A549 (cell line): ENCODE measurements at regions not wholly inside any gene's neighbourhood (a gene's known extent, or its start where the extent isn't known, plus 50 kb on each side); places are given as distances from the start of the nearest gene placed in this dataset.
A peak's percentile ranks its signal among the peaks of the same experiment; 100 is the strongest.

Experiments
- ATAC-seq, 2 experiments: fragments of 200-7000 bp in 1 of 2; fragments of >200 bp in 1 of 2; cut with Nextera tagmentation in 1 of 2; cut with Tn5 transposase in 1 of 2; 3 replicates each; pipeline versions ENCODE4 v1.8.0 to v1.9.1; 2018 to 2020; ENCODE audit warnings: mild to moderate bottlenecking in 1 of 2, moderate library complexity in 1 of 2
- CTCF ChIA-PET: fragments of 300-600 bp; sonication (Branson Sonifier 250); formaldehyde crosslinking; extraction: SDS; loops from one replicate; lab custom pipeline; 2021; ENCODE audit warnings: antibody characterized with exemption, inconsistent platforms; lab: Yijun Ruan, JAX
- POLR2A ChIA-PET: fragments of 350-600 bp; formaldehyde crosslinking; extraction: SDS; loops from one replicate; lab custom pipeline; 2021; ENCODE audit warnings: antibody characterized with exemption, inconsistent platforms; lab: Yijun Ruan, JAX
- DNase-seq, 2 experiments: peaks; one replicate each; pipeline versions ENCODE4 v3.0.0 to v3.0.0-alpha.2; 2011 to 2016; ENCODE audit warnings: low read depth in 1 of 2, low spot score in 1 of 2
- FAIRE-seq: peaks from 2 replicates; lab custom pipeline; 2011; peaks lifted over from hg19 to GRCh38; lab: Jason Lieb, UNC
- H3K27ac ChIP-seq, 2 experiments: fragments of >200 bp; sonication (Bioruptor Twin); formaldehyde crosslinking; 3 replicates each; pipeline ENCODE4 v1.5.1; 2016 to 2017
- H3K4me1 ChIP-seq: fragments of >200 bp; sonication (Bioruptor Twin); formaldehyde crosslinking; 3 replicates; pipeline ENCODE4 v1.6.1; 2016
- H3K4me2 ChIP-seq: fragments of >200 bp; sonication (Bioruptor Twin); formaldehyde crosslinking; 3 replicates; pipeline ENCODE4 v1.6.1; 2016
- H3K4me3 ChIP-seq: fragments of >200 bp; sonication (Bioruptor Twin); formaldehyde crosslinking; 3 replicates; pipeline ENCODE4 v1.5.1; 2016
- H3K9me3 ChIP-seq: fragments of >200 bp; sonication (Bioruptor Twin); formaldehyde crosslinking; 3 replicates; pipeline ENCODE4 v1.6.1; 2016
- BHLHE40 ChIP-seq: IDR thresholded peaks from 2 replicates; pipeline ENCODE4 v1.6.1; 2012; ENCODE audit warnings: low read depth, low read length, inconsistent platforms
- EHF ChIP-seq: fragments of 250-450 bp; sonication (Bioruptor Pico); IDR thresholded peaks from 2 replicates; pipeline ENCODE4 v1.5.0; 2020; ENCODE audit warnings: mild to moderate bottlenecking
- ESRRA ChIP-seq: fragments of 150-350 bp; IDR thresholded peaks from 2 replicates; pipeline ENCODE4 v1.6.1; 2014; ENCODE audit warnings: mild to moderate bottlenecking, low read length, borderline replicate concordance
- FOSB ChIP-seq: fragments of 250-450 bp; sonication (Bioruptor Pico); IDR thresholded peaks from 2 replicates; pipeline ENCODE4 v1.5.0; 2020; ENCODE audit warnings: mild to moderate bottlenecking, moderate library complexity
- HDAC2 ChIP-seq: fragments of 200-600 bp; sonication (generic); IDR thresholded peaks from 2 replicates; pipeline ENCODE4 v1.6.1; 2016
- JUN ChIP-seq, 2 experiments: fragments of >200 bp; sonication (Bioruptor Twin); formaldehyde crosslinking; IDR thresholded peaks; 2 replicates in 1 of 2; 3 replicates in 1 of 2; pipeline ENCODE4 v1.6.1; 2016 to 2017
- KDM5A ChIP-seq: fragments of 200-600 bp; sonication (generic); IDR thresholded peaks from 2 replicates; pipeline ENCODE4 v1.6.1; 2016; ENCODE audit warnings: antibody characterized with exemption, mild to moderate bottlenecking
- MAFK ChIP-seq: fragments of 450-650 bp; IDR thresholded peaks from 2 replicates; pipeline ENCODE4 v1.6.1; 2014; ENCODE audit not compliant: partially characterized antibody
- MAZ ChIP-seq: fragments of 150-350 bp; IDR thresholded peaks from 2 replicates; pipeline ENCODE4 v1.6.1; 2014; ENCODE audit warnings: antibody characterized with exemption, low read depth, low read length, borderline replicate concordance
- NFE2L2 ChIP-seq: fragments of 150-350 bp; conservative IDR thresholded peaks from 2 replicates; pipeline ENCODE4 v1.6.1; 2014; ENCODE audit warnings: low read length
- POLR2A ChIP-seq: IDR thresholded peaks from 2 replicates; pipeline ENCODE4 v1.6.1; 2012; ENCODE audit warnings: mild to moderate bottlenecking, low read length
- RAD21 ChIP-seq, 2 experiments: fragments of >200 bp in 1 of 2; sonication (Bioruptor Twin) in 1 of 2; formaldehyde crosslinking in 1 of 2; IDR thresholded peaks in 1 of 2; conservative IDR thresholded peaks in 1 of 2; 2 replicates in 1 of 2; 3 replicates in 1 of 2; pipeline ENCODE4 v1.6.1; 2012 to 2018; ENCODE audit warnings: inconsistent platforms in 1 of 2
- SREBF2 ChIP-seq: fragments of 450-650 bp; IDR thresholded peaks from 2 replicates; pipeline ENCODE4 v1.6.1; 2014; ENCODE audit warnings: mild to moderate bottlenecking, moderate library complexity
- ZFP36 ChIP-seq: fragments of 450-650 bp; IDR thresholded peaks from 2 replicates; pipeline ENCODE4 v1.6.1; 2014; ENCODE audit warnings: borderline replicate concordance; ENCODE audit not compliant: partially characterized antibody
- WGBS: methylation state at CpG from one replicate; pipeline ENCODE4 v1.1.6; 2017; ENCODE audit errors: missing lambda C conversion rate; 5-methylcytosine and 5-hydroxymethylcytosine counted together
- TF ChIP-seq, protein P1 (sequence below): IDR thresholded peaks from 2 replicates; pipeline ENCODE4 v1.6.1; 2012
- TF ChIP-seq, protein P2 (sequence below): IDR thresholded peaks from 2 replicates; pipeline ENCODE4 v1.6.1; 2012
- TF ChIP-seq, protein P3 (sequence below): fragments of >200 bp; sonication (Bioruptor Twin); formaldehyde crosslinking; IDR thresholded peaks from 3 replicates; pipeline ENCODE4 v1.5.1; 2016
- TF ChIP-seq, protein P4 (sequence below): fragments of >200 bp; sonication (Bioruptor Twin); formaldehyde crosslinking; IDR thresholded peaks from 2 replicates; pipeline ENCODE4 v1.6.1; 2016
- TF ChIP-seq, protein P5 (sequence below): fragments of 150-350 bp; IDR thresholded peaks from 2 replicates; pipeline ENCODE4 v1.6.1; 2014; ENCODE audit warnings: low read depth, mild to moderate bottlenecking, low read length
- TF ChIP-seq, protein P6 (sequence below): fragments of 250-450 bp; sonication (Bioruptor Pico); IDR thresholded peaks from 2 replicates; pipeline ENCODE4 v1.5.0; 2020; ENCODE audit warnings: low read depth, mild to moderate bottlenecking, moderate library complexity

DNA sequence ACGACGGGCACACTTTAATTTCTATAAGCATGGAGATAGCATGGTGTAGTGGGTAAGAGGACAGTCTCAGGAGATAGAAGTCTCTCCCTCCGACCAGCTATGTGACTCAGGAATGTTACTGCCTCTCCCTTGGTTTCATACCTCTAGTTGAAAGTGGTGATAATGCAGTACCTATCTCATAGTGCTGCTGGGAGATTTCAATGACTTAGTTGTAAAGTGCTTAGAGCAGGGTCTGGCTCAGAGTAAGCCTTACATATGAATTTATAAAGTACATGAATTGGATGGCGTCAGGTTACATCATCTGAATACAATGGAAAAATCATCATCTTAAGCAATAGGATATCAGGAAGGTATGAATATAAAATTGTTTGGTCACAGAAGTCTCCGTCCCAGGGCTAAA is 952.8 kb upstream of the EDIL3 start:
- ATAC-seq (no peak), DNase-seq (no peak), FAIRE-seq (no peak)
- no peaks in the 10 kb centered on the region for H3K4me1 ChIP-seq
- no peak overlapping the region for H3K27ac ChIP-seq
- no peak overlapping the region for H3K4me2 ChIP-seq
- H3K9me3 ChIP-seq, result no peaks in the 10 kb centered on the region
- WGBS, result 8% methylated on average over 5 of the region's 5 CpGs
- POLR2A ChIA-PET, result no interaction called here
- CTCF ChIA-PET, result interaction anchor here (1.3 kb wide), 1 partner anchor 9 kb away, joined by 3 read pairs; no protein-coding TSS in a partner anchor
- H3K4me3 ChIP-seq, result no peak overlapping the region
- TF ChIP-seq KDM5A, result no peak
- no peak for TF ChIP-seq BHLHE40
- TF ChIP-seq, protein P1, sequence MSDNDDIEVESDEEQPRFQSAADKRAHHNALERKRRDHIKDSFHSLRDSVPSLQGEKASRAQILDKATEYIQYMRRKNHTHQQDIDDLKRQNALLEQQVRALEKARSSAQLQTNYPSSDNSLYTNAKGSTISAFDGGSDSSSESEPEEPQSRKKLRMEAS, result no peak
- TF ChIP-seq ZFP36, result no peak
- TF ChIP-seq, protein P2, sequence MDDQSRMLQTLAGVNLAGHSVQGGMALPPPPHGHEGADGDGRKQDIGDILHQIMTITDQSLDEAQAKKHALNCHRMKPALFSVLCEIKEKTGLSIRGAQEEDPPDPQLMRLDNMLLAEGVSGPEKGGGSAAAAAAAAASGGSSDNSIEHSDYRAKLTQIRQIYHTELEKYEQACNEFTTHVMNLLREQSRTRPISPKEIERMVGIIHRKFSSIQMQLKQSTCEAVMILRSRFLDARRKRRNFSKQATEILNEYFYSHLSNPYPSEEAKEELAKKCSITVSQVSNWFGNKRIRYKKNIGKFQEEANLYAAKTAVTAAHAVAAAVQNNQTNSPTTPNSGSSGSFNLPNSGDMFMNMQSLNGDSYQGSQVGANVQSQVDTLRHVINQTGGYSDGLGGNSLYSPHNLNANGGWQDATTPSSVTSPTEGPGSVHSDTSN, result no peak
- TF ChIP-seq, protein P3, sequence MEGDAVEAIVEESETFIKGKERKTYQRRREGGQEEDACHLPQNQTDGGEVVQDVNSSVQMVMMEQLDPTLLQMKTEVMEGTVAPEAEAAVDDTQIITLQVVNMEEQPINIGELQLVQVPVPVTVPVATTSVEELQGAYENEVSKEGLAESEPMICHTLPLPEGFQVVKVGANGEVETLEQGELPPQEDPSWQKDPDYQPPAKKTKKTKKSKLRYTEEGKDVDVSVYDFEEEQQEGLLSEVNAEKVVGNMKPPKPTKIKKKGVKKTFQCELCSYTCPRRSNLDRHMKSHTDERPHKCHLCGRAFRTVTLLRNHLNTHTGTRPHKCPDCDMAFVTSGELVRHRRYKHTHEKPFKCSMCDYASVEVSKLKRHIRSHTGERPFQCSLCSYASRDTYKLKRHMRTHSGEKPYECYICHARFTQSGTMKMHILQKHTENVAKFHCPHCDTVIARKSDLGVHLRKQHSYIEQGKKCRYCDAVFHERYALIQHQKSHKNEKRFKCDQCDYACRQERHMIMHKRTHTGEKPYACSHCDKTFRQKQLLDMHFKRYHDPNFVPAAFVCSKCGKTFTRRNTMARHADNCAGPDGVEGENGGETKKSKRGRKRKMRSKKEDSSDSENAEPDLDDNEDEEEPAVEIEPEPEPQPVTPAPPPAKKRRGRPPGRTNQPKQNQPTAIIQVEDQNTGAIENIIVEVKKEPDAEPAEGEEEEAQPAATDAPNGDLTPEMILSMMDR, result no peak
- TF ChIP-seq SREBF2, result no peak
- TF ChIP-seq, protein P4, sequence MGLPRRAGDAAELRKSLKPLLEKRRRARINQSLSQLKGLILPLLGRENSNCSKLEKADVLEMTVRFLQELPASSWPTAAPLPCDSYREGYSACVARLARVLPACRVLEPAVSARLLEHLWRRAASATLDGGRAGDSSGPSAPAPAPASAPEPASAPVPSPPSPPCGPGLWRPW, result no peak

DNA sequence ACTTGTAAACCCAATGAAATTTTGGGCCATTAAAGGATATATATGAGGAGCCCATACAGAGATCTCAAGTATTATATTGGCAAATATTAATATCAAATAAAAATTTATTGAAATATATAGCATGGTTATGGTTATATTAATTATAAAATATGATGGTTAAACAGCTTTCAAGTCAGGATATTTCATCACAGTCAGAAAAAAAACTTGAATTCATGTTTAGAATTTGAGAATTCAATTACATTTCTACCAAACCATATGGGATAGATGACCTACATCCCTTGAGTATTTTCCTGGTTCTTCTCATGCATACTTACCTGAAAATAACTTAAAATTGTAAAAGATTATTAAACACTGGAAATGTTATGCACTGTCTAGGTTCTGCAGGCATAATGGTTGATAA is 956.1 kb upstream of the EDIL3 start:
- POLR2A ChIA-PET, result no interaction called here
- TF ChIP-seq POLR2A, result no peak
- TF ChIP-seq, protein P5, sequence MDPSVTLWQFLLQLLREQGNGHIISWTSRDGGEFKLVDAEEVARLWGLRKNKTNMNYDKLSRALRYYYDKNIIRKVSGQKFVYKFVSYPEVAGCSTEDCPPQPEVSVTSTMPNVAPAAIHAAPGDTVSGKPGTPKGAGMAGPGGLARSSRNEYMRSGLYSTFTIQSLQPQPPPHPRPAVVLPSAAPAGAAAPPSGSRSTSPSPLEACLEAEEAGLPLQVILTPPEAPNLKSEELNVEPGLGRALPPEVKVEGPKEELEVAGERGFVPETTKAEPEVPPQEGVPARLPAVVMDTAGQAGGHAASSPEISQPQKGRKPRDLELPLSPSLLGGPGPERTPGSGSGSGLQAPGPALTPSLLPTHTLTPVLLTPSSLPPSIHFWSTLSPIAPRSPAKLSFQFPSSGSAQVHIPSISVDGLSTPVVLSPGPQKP, result no peak
- TF ChIP-seq ESRRA, result no peak
- no peak for TF ChIP-seq ZFP36
- TF ChIP-seq EHF (CRISPR knock-in tag), result no peak
- TF ChIP-seq MAFK, result peak; percentile 86
- no peaks in the 10 kb centered on the region for H3K4me1 ChIP-seq
- no peak for DNase-seq
- no peak for FAIRE-seq
- CTCF ChIA-PET, result no interaction called here
- H3K4me3 ChIP-seq, result no peak overlapping the region
- ATAC-seq, result no peak
- H3K27ac ChIP-seq, result no peak overlapping the region
- no peaks in the 10 kb centered on the region for H3K9me3 ChIP-seq
- H3K4me2 ChIP-seq, result no peak overlapping the region

DNA sequence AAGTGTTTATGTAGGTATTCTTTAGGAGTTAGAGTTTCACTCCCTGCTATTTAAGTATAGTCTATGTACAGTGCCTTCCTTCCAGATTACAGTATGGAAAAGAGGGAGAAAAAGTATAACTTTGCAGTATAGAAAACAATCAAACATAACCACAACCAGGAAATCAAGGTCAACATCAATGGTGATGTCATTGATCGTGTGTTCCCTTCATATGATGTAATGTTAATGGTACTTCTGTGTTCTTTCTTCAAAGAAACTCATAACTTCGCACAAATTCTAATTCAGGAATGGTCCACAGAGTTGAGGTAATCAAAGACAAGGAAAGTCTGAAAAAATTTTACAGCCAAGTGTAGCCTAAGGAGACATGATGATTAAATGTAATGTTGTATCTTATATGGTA is 961.1 kb upstream of the EDIL3 start:
- H3K9me3 ChIP-seq, result no peaks in the 10 kb centered on the region
- no peak overlapping the region for H3K27ac ChIP-seq
- CTCF ChIA-PET, result interaction anchor here (1.4 kb wide), 1 partner anchor 9 kb away, joined by 3 read pairs; no protein-coding TSS in a partner anchor
- no peak for ATAC-seq
- H3K4me2 ChIP-seq, result no peak overlapping the region
- DNase-seq, result no peak
- 15% methylated on average over 2 of the region's 2 CpGs for WGBS
- TF ChIP-seq, protein P6, sequence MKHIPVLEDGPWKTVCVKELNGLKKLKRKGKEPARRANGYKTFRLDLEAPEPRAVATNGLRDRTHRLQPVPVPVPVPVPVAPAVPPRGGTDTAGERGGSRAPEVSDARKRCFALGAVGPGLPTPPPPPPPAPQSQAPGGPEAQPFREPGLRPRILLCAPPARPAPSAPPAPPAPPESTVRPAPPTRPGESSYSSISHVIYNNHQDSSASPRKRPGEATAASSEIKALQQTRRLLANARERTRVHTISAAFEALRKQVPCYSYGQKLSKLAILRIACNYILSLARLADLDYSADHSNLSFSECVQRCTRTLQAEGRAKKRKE (CRISPR knock-in tag), result no peak
- TF ChIP-seq, all 56 proteins: peak for 0
- POLR2A ChIA-PET, result no interaction called here
- no peak for FAIRE-seq
- Histone ChIP-seq H3K4me1 (no peaks in the 10 kb centered on the region), H3K4me3 (no peak overlapping the region)

DNA sequence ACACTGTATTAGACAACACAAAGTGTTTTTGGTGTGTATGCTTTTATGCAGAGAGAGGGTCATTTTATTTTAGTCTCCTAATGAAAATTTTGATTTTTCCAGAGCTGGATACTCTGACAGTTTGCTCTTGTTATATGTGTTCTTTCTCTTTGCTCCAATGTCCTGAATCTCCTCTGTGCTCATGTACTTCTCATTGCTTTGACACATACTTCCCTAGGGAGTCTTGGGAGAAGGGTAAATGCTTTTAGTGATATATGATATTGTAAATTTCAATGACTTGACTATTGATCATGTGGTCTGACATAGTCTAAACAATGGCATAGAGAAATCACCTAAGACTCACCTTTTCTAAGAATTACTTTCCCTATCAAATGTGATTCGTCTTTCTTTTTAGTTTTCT is 972.6 kb upstream of the EDIL3 start:
- CTCF ChIA-PET, result no interaction called here
- ATAC-seq, result no peak
- TF ChIP-seq FOSB (CRISPR knock-in tag), result no peak
- TF ChIP-seq ESRRA, result no peak
- TF ChIP-seq POLR2A, result no peak
- no peak for TF ChIP-seq MAZ
- TF ChIP-seq, protein P2, result no peak
- no peak for TF ChIP-seq RAD21 (conservative IDR thresholded peaks at IDR 0.05 in 1 of 2, IDR thresholded peaks at IDR 0.05 in 1 of 2)
- TF ChIP-seq NFE2L2, result no peak
- TF ChIP-seq, protein P6 (CRISPR knock-in tag), result no peak
- no peak for TF ChIP-seq MAFK
- TF ChIP-seq, protein P4, result no peak
- no peak for TF ChIP-seq JUN (IDR thresholded peaks at IDR 0.05)
- TF ChIP-seq HDAC2, result no peak
- TF ChIP-seq, protein P5, result no peak

More for the DNA sequence above, 972.6 kb upstream of the EDIL3 start:
- Histone ChIP-seq H3K9me3 (no peaks in the 10 kb centered on the region), H3K4me2 (no peak overlapping the region), H3K4me3 (no peak overlapping the region), H3K27ac (no peak overlapping the region), H3K4me1 (no peaks in the 10 kb centered on the region)
- no peak for FAIRE-seq
- POLR2A ChIA-PET, result interaction anchor here (0.6 kb wide), 1 partner anchor 15 kb away, joined by 5 read pairs; no protein-coding TSS in a partner anchor
- no peak for DNase-seq
- whole genome bisulfite sequencing, result 12% methylated on average over 1 of the region's 1 CpG
